ENCODE measurements at regions not wholly inside any gene's neighbourhood (a gene's known extent, or its start where the extent isn't known, plus 50 kb on each side); places are given as distances from the start of the nearest gene placed in this dataset.

DNA sequence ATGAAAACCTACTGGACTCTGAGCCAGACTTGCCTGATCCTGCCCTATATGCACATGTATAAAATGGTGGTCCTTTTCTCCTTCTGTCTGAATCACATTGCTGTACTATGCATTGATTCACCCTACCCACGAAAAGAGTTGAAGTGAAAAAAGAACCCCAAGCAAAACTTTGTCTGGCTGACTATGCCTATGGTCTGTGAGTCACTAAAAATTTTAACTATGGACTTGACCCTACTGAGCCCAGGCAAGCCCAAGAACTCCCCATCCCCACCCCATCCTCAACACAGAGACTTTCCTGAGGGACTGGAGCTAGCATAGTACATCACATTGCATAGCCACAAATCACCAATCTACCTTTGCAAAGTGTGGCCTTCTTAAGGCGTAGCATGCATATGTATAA lies 116.6 kb upstream of the TENM3 start:
- TF ChIP-seq, protein P1, sequence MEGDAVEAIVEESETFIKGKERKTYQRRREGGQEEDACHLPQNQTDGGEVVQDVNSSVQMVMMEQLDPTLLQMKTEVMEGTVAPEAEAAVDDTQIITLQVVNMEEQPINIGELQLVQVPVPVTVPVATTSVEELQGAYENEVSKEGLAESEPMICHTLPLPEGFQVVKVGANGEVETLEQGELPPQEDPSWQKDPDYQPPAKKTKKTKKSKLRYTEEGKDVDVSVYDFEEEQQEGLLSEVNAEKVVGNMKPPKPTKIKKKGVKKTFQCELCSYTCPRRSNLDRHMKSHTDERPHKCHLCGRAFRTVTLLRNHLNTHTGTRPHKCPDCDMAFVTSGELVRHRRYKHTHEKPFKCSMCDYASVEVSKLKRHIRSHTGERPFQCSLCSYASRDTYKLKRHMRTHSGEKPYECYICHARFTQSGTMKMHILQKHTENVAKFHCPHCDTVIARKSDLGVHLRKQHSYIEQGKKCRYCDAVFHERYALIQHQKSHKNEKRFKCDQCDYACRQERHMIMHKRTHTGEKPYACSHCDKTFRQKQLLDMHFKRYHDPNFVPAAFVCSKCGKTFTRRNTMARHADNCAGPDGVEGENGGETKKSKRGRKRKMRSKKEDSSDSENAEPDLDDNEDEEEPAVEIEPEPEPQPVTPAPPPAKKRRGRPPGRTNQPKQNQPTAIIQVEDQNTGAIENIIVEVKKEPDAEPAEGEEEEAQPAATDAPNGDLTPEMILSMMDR (IDR thresholded peaks at IDR 0.05 in 8 of 11, conservative IDR thresholded peaks at IDR 0.05 in 3 of 11) = no peak
- TF ChIP-seq POLR2AphosphoS5 (IDR thresholded peaks at IDR 0.05) (no peak), POLR2A (IDR thresholded peaks at IDR 0.05) (no peak)
